Naive thymus-derived CD4-positive, alpha-beta T cell (primary cell): ENCODE measurements at regions not wholly inside any gene's neighbourhood (a gene's known extent, or its start where the extent isn't known, plus 50 kb on each side); places are given as distances from the start of the nearest gene placed in this dataset.

Experiments used
- ATAC-seq: fragments of 150-1000 bp; cut with Tn5 transposase; 2 replicates; pipeline ENCODE4 v1.10.0; 2021; ENCODE audit warnings: mild to moderate bottlenecking, moderate library complexity
- CTCF ChIA-PET: fragments of 350-600 bp; sonication (Branson Sonifier 250); formaldehyde crosslinking; loops from one replicate; lab custom pipeline; 2021; ENCODE audit warnings: antibody characterized with exemption; lab: Charles Lee
- POLR2A ChIA-PET: fragments of 350-600 bp; sonication (Branson Sonifier 250); formaldehyde crosslinking; loops from one replicate; lab custom pipeline; 2021; ENCODE audit warnings: antibody characterized with exemption, inconsistent platforms; lab: Charles Lee
- DNase-seq, 9 donors: peaks; one replicate each; pipeline versions ENCODE4 v3.0.0 to v3.0.0-alpha.2; 2020 to 2022; ENCODE audit warnings: mixed read lengths in 1 of 9
- H3K27ac ChIP-seq: one replicate; pipeline ENCODE4 v1.7.0; 2013; ENCODE audit warnings: mild to moderate bottlenecking, low read depth, low read length, moderate library complexity
- H3K27me3 ChIP-seq, 2 donors: one replicate each; pipeline ENCODE4 v1.7.0; 2013; ENCODE audit warnings: low read length in 2 of 2, mild to moderate bottlenecking in 2 of 2, moderate library complexity in 2 of 2; ENCODE audit not compliant: control insufficient read depth in 2 of 2, insufficient read depth in 2 of 2
- H3K36me3 ChIP-seq, 3 experiments: 1 replicate in 2 of 3; 2 replicates in 1 of 3; pipeline ENCODE4 v1.7.0; 2013; ENCODE audit warnings: low read length in 3 of 3, mild to moderate bottlenecking in 3 of 3, moderate library complexity in 1 of 3; ENCODE audit not compliant: insufficient read depth in 3 of 3, control insufficient read depth in 2 of 3
- H3K4me1 ChIP-seq, 2 donors: one replicate each; pipeline ENCODE4 v1.7.0; 2013; ENCODE audit warnings: low read length in 2 of 2, mild to moderate bottlenecking in 2 of 2, moderate library complexity in 1 of 2; ENCODE audit not compliant: control insufficient read depth in 2 of 2, insufficient read depth in 2 of 2
- H3K4me3 ChIP-seq: 2 replicates; pipeline ENCODE4 v1.7.0; 2013; ENCODE audit warnings: mild to moderate bottlenecking, low read length
- H3K9me3 ChIP-seq, 3 experiments: 1 replicate in 2 of 3; 2 replicates in 1 of 3; pipeline ENCODE4 v1.7.0; 2013; ENCODE audit warnings: low read length in 3 of 3; ENCODE audit not compliant: control insufficient read depth in 2 of 3
- H3K27ac Mint-ChIP-seq, 9 donors: one replicate each; pipeline ENCODE4 v1.8.0; 2020 to 2022; ENCODE audit warnings: mixed read lengths in 9 of 9, mild to moderate bottlenecking in 8 of 9, moderate library complexity in 5 of 9, inconsistent platforms in 2 of 9
- H3K27me3 Mint-ChIP-seq, 5 donors: one replicate each; pipeline ENCODE4 v1.8.0; 2021 to 2022; ENCODE audit warnings: mixed read lengths in 5 of 5, mild to moderate bottlenecking in 1 of 5
- H3K36me3 Mint-ChIP-seq, 5 donors: one replicate each; pipeline ENCODE4 v1.8.0; 2020 to 2022; ENCODE audit warnings: mixed read lengths in 5 of 5, mild to moderate bottlenecking in 3 of 5, inconsistent platforms in 1 of 5
- H3K4me1 Mint-ChIP-seq, 7 donors: one replicate each; pipeline ENCODE4 v1.8.0; 2020 to 2022; ENCODE audit warnings: mixed read lengths in 7 of 7, mild to moderate bottlenecking in 3 of 7, inconsistent platforms in 1 of 7
- H3K4me3 Mint-ChIP-seq, 10 donors: one replicate each; pipeline ENCODE4 v1.8.0; 2020 to 2022; ENCODE audit warnings: mild to moderate bottlenecking in 10 of 10, mixed read lengths in 10 of 10, moderate library complexity in 6 of 10, inconsistent platforms in 2 of 10
- H3K9me3 Mint-ChIP-seq, 11 donors: one replicate each; pipeline ENCODE4 v1.8.0; 2020 to 2022; ENCODE audit warnings: mixed read lengths in 11 of 11, mild to moderate bottlenecking in 4 of 11, inconsistent platforms in 1 of 11, moderate library complexity in 1 of 11
- intact Hi-C, 2 donors: fragments of 100-400 bp; cut with micrococcal nuclease; formaldehyde crosslinking; loops; one replicate each; pipeline ENCODE4 v1.15.1; 2023

DNA sequence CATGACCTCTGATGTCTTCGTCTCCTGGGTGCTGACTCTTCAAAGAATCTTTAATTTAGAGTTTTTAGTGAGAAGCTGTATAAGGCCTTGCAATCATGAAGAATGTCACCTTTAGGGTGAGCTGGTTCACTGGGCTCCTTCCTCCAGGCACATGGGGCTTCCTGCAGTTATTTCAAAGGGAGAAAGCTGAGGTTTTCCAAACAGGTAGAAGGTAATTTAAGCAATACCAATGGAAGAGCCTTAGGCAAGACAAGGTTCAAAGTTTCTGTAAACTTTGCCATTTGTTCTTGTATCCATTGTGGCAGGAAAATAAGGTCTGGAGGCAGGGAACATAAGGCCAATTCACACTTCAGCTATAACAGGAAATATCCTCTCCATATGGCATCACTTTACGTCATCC is 88.0 kb upstream of the EIF5 start:
- Mint-ChIP-seq H3K36me3 (peaks cover 0 to 6% (median 0%) of the 10 kb centered on the region in 5 donors), H3K9me3 (peaks cover 0 to 17% (median 0%) of the 10 kb centered on the region in 11 donors), H3K27me3 (peaks cover 18 to 52% (median 40%) of the 10 kb centered on the region in 5 donors), H3K4me1 (no peaks in the 10 kb centered on the region), H3K27ac (no peak overlapping the region), H3K4me3 (no peak overlapping the region)
- no peak for ATAC-seq
- intact Hi-C loops, result no loop called here
- Histone ChIP-seq H3K36me3 (no peaks in the 10 kb centered on the region), H3K4me1 (no peaks in the 10 kb centered on the region), H3K27me3 (no peaks in the 10 kb centered on the region), H3K4me3 (no peak overlapping the region), H3K27ac (no peak overlapping the region), H3K9me3 (peaks cover 0 to 4% (median 0%) of the 10 kb centered on the region in 3 experiments)
- no peak for DNase-seq
- ChIA-PET POLR2A (no interaction called here), CTCF (no interaction called here)

DNA sequence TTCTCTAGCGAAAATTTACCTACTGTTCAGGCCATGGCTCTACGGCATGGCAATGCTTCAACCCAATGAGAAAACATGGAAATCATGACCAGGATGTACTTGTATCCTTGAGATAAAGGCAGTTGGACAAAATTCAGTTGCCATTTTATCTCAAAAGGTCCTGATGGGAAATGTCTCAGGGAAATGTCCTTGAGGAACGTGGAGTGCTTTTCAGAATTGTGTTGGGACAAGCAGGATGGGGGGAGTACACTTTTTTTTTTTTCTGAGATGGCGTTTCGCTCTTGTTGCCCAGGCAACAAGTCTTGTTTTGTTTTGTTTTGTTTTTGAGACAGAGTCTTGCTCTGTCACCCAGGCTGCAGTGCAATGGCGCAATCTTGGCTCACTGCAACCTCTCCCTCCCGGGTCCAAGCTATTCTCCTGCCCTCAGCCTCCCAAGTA is 86.8 kb upstream of the EIF5 start:
- H3K27ac Mint-ChIP-seq, result no peak overlapping the region
- Histone ChIP-seq H3K4me1 (no peaks in the 10 kb centered on the region), H3K4me3 (no peak overlapping the region), H3K27me3 (no peaks in the 10 kb centered on the region), H3K9me3 (no peaks in the 10 kb centered on the region), H3K36me3 (no peaks in the 10 kb centered on the region), H3K27ac (no peak overlapping the region)
- ATAC-seq, result no peak
- ChIA-PET CTCF (no interaction called here), POLR2A (no interaction called here)
- H3K9me3 Mint-ChIP-seq, result peaks cover 0 to 6% (median 1%) of the 10 kb centered on the region in 11 donors
- no peaks in the 10 kb centered on the region for H3K36me3 Mint-ChIP-seq
- H3K4me3 Mint-ChIP-seq, result no peak overlapping the region
- intact Hi-C loops, result no loop called here
- no peak for DNase-seq
- H3K27me3 Mint-ChIP-seq, result peaks cover 15 to 54% (median 34%) of the 10 kb centered on the region in 5 donors
- no peaks in the 10 kb centered on the region for H3K4me1 Mint-ChIP-seq

GRCh38 chr14:103250181-103250580 is 83.9 kb upstream of the EIF5 start:
- no peak overlapping the region for H3K27ac Mint-ChIP-seq
- ChIA-PET CTCF (no interaction called here), POLR2A (no interaction called here)

DNA sequence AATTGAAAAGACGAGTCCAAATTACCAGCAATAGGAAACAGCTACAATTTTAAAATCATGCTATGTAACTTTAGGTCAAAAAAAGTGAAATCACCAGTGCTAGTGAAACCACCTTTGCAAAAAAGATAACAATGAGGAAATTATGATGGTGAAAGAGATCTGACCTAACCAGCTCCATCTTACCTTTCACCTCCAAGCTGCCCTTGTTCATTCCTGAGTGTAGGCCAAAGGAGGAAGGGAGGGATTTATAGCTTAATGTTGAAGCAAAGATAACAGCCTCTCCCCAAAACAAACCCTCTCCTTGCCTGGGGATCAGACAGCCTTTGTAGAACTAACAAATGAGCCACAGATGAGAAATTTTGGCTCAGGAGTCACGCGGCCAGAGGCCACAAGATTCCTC is 83.2 kb upstream of the EIF5 start:
- Mint-ChIP-seq H3K4me3 (no peak overlapping the region), H3K27me3 (peaks cover 9 to 36% (median 14%) of the 10 kb centered on the region in 5 donors), H3K36me3 (no peaks in the 10 kb centered on the region), H3K27ac (no peak overlapping the region), H3K4me1 (no peaks in the 10 kb centered on the region), H3K9me3 (peaks cover 0 to 6% (median 0%) of the 10 kb centered on the region in 11 donors)
- Histone ChIP-seq H3K36me3 (no peaks in the 10 kb centered on the region), H3K9me3 (no peaks in the 10 kb centered on the region), H3K27ac (no peak overlapping the region), H3K27me3 (no peaks in the 10 kb centered on the region), H3K4me3 (no peak overlapping the region), H3K4me1 (no peaks in the 10 kb centered on the region)
- ChIA-PET POLR2A (no interaction called here), CTCF (no interaction called here)
- ATAC-seq, result no peak
- DNase-seq, result no peak
- intact Hi-C loops, result no loop called here

More at GRCh38 chr14:103250181-103250580, 83.9 kb upstream of the EIF5 start:
- peaks cover 0 to 6% (median 0%) of the 10 kb centered on the region in 11 donors for H3K9me3 Mint-ChIP-seq
- H3K27ac ChIP-seq, result no peak overlapping the region
- no peaks in the 10 kb centered on the region for H3K4me1 ChIP-seq
- no peaks in the 10 kb centered on the region for H3K27me3 ChIP-seq
- H3K36me3 Mint-ChIP-seq, result no peaks in the 10 kb centered on the region
- no peaks in the 10 kb centered on the region for H3K9me3 ChIP-seq
- peaks cover 9 to 38% (median 18%) of the 10 kb centered on the region in 5 donors for H3K27me3 Mint-ChIP-seq
- intact Hi-C loops, result no loop called here
- ATAC-seq, result no peak
- no peak overlapping the region for H3K4me3 Mint-ChIP-seq
- DNase-seq, result no peak
- no peak overlapping the region for H3K4me3 ChIP-seq
- no peaks in the 10 kb centered on the region for H3K36me3 ChIP-seq
- no peaks in the 10 kb centered on the region for H3K4me1 Mint-ChIP-seq

GRCh38 chr14:103255555-103255954 is 78.5 kb upstream of the EIF5 start:
- Mint-ChIP-seq H3K27me3 (peaks cover 7 to 21% (median 11%) of the 10 kb centered on the region in 5 donors), H3K4me3 (no peak overlapping the region), H3K4me1 (peaks cover 2 to 4% (median 3%) of the 10 kb centered on the region in 7 donors), H3K9me3 (peaks cover 0 to 6% (median 0%) of the 10 kb centered on the region in 11 donors), H3K27ac (no peak overlapping the region), H3K36me3 (no peaks in the 10 kb centered on the region)
- ATAC-seq, result no peak
- no peaks in the 10 kb centered on the region for H3K9me3 ChIP-seq
- no peaks in the 10 kb centered on the region for H3K36me3 ChIP-seq
- no peak for DNase-seq
- no peaks in the 10 kb centered on the region for H3K4me1 ChIP-seq
- H3K27me3 ChIP-seq, result no peaks in the 10 kb centered on the region
- ChIA-PET CTCF (no interaction called here), POLR2A (no interaction called here)
- intact Hi-C loops, result no loop called here
- no peak overlapping the region for H3K27ac ChIP-seq
- H3K4me3 ChIP-seq, result no peak overlapping the region

DNA sequence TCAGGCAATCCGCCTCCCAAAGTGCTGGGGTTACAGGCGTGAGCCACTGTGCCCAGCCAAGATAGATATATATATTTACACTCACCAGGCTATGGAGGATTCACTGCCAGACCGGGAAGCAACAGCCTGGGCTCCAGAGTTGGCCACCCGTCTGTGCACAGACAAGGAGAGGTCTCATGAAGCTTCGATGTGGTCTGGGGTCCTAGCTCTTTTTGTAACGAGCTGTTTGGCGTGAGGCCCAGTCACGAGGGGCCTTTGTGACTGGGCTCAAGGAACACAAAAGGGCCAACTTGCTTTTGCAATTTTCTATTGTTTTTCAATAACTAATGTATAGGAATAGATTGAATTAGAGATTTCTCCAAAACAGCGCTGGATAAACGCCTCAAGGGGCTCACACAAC is 77.6 kb upstream of the EIF5 start:
- H3K27me3 Mint-ChIP-seq, result peaks cover 7 to 21% (median 12%) of the 10 kb centered on the region in 5 donors
- DNase-seq (no peak), ATAC-seq (no peak)
- Histone ChIP-seq H3K4me1 (no peaks in the 10 kb centered on the region), H3K9me3 (no peaks in the 10 kb centered on the region), H3K27me3 (no peaks in the 10 kb centered on the region), H3K4me3 (no peak overlapping the region), H3K27ac (no peak overlapping the region), H3K36me3 (no peaks in the 10 kb centered on the region)
- peaks cover 4 to 10% (median 9%) of the 10 kb centered on the region in 7 donors for H3K4me1 Mint-ChIP-seq
- H3K36me3 Mint-ChIP-seq, result no peaks in the 10 kb centered on the region
- intact Hi-C loops, result no loop called here
- POLR2A ChIA-PET, result no interaction called here
- CTCF ChIA-PET, result no interaction called here
- H3K4me3 Mint-ChIP-seq, result no peak overlapping the region
- H3K9me3 Mint-ChIP-seq, result peaks cover 0 to 6% (median 0%) of the 10 kb centered on the region in 11 donors
- no peak overlapping the region for H3K27ac Mint-ChIP-seq

DNA sequence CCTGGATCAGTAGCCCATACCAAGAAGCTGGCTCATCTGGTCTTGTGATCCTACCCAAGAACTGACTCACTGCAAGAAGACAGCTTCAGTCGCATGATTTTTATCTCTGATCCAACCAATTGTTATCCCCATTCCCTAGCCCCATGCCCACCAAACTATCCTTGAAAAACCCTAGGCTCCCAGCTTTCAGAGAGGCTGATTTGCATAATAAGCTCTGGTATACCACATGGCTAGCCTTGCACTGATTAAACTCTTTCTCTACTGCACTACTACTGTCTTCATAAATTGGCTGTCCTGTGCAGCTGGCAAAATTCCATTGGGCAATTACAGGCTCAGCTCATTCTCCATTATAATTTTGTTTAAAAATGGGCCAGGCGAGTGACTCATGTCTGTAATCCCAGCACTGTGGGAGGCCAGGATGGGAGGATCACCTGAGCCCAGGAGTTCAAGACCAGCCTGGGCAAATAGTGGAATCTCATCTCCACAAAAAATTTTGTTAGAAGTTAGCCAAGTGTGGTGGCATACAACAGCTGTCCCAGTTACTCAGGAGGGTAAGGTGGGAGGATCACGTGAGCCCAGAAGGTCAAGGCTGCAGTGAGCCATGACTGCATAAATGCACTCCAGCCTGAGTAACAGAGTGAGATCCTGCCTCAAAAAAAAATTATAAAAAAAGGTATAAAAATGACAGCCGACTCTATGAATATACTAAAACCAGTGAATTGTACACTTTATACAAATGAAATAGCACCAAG is 76.7 kb upstream of the EIF5 start:
- CTCF ChIA-PET, result interaction anchor here (0.5 kb wide), 1 partner anchor 71 kb away, joined by 3 read pairs; no protein-coding TSS in a partner anchor

More for the DNA sequence above, 76.7 kb upstream of the EIF5 start:
- Mint-ChIP-seq H3K27me3 (peaks cover under 1 to 18% (median 12%) of the 10 kb centered on the region in 5 donors), H3K36me3 (no peaks in the 10 kb centered on the region), H3K27ac (no peak overlapping the region), H3K4me3 (no peak overlapping the region), H3K4me1 (peaks cover 4 to 10% (median 9%) of the 10 kb centered on the region in 7 donors), H3K9me3 (peaks cover 0 to 1% (median 0%) of the 10 kb centered on the region in 11 donors)
- no peaks in the 10 kb centered on the region for H3K9me3 ChIP-seq
- H3K36me3 ChIP-seq, result no peaks in the 10 kb centered on the region
- POLR2A ChIA-PET, result no interaction called here
- no peak for DNase-seq
- no peaks in the 10 kb centered on the region for H3K4me1 ChIP-seq
- H3K27me3 ChIP-seq, result no peaks in the 10 kb centered on the region
- H3K27ac ChIP-seq, result no peak overlapping the region
- intact Hi-C loops, result no loop called here
- H3K4me3 ChIP-seq, result no peak overlapping the region
- ATAC-seq, result no peak
